OCI-LY7 (cell line): ENCODE measurements at regions not wholly inside any gene's neighbourhood (a gene's known extent, or its start where the extent isn't known, plus 50 kb on each side); places are given as distances from the start of the nearest gene placed in this dataset.

Experiments
- CTCF ChIP-seq: fragments of 200-600 bp; sonication (generic); conservative IDR thresholded peaks from 2 replicates; pipeline ENCODE4 v1.5.1; 2014; ENCODE audit warnings: mild to moderate bottlenecking, antibody characterized with exemption, low read length, moderate library complexity, mixed read lengths
- EZH2phosphoT487 ChIP-seq: fragments of 200-600 bp; sonication (generic); IDR thresholded peaks from 2 replicates; pipeline ENCODE4 v1.6.1; 2018; ENCODE audit warnings: low read depth, borderline replicate concordance, mild to moderate bottlenecking, mixed run types, antibody characterized with exemption, low read length, moderate library complexity, mixed read lengths

- TF ChIP-seq CTCF (no peak), EZH2phosphoT487 (no peak)
These were observed 87.2 kb upstream of the SOX5 start for GRCh38 chr12:24036438-24037216.
